OCI-LY1 (cell line): ENCODE measurements at regions not wholly inside any gene's neighbourhood (a gene's known extent, or its start where the extent isn't known, plus 50 kb on each side); places are given as distances from the start of the nearest gene placed in this dataset.

Source experiments
- H2AFZ ChIP-seq: fragments of 200-600 bp; sonication (generic), shearing (Covaris generic); 2 replicates; pipeline ENCODE4 v1.6.0; 2014; ENCODE audit warnings: antibody characterized with exemption, mild to moderate bottlenecking, low read length
- H3F3A ChIP-seq: fragments of 200-600 bp; sonication (generic), shearing (Covaris generic); 2 replicates; pipeline ENCODE4 v1.6.0; 2014; ENCODE audit warnings: mild to moderate bottlenecking, antibody characterized with exemption, low read length, moderate library complexity; ENCODE audit not compliant: insufficient read depth
- H3K27ac ChIP-seq: fragments of 200-600 bp; sonication (generic); 2 replicates; pipeline ENCODE4 v1.5.1; 2014; ENCODE audit warnings: low read length, mixed run types, mild to moderate bottlenecking, low read depth; ENCODE audit not compliant: poor library complexity, severe bottlenecking
- H3K27me3 ChIP-seq: fragments of 200-600 bp; sonication (generic); 2 replicates; pipeline ENCODE4 v1.6.0; 2014; ENCODE audit warnings: antibody characterized with exemption, mild to moderate bottlenecking, low read length, moderate library complexity; ENCODE audit not compliant: insufficient read depth
- H3K36me3 ChIP-seq: fragments of 200-600 bp; sonication (generic); 2 replicates; pipeline ENCODE4 v1.6.1; 2014; ENCODE audit warnings: mild to moderate bottlenecking, antibody characterized with exemption, low read length, moderate library complexity, mixed read lengths; ENCODE audit not compliant: insufficient read depth
- H3K4me1 ChIP-seq: fragments of 200-600 bp; sonication (generic); 2 replicates; pipeline ENCODE4 v1.5.1; 2014; ENCODE audit warnings: mild to moderate bottlenecking, low read length, moderate library complexity; ENCODE audit not compliant: insufficient read depth, severe bottlenecking
- H3K4me2 ChIP-seq: fragments of 200-600 bp; sonication (generic), shearing (Covaris generic); 2 replicates; pipeline ENCODE4 v1.6.1; 2014; ENCODE audit warnings: low read length
- H3K4me3 ChIP-seq: fragments of 200-600 bp; sonication (generic); 2 replicates; pipeline ENCODE4 v1.5.1; 2014; ENCODE audit warnings: low read length, low read depth, mild to moderate bottlenecking, mixed read lengths; ENCODE audit not compliant: poor library complexity, severe bottlenecking
- H3K79me2 ChIP-seq: fragments of 200-600 bp; shearing (Covaris generic); 2 replicates; pipeline ENCODE4 v1.6.1; 2016; ENCODE audit warnings: mixed run types, low read length, mixed read lengths; ENCODE audit not compliant: insufficient read depth
- H3K9ac ChIP-seq: fragments of 200-600 bp; sonication (generic), shearing (Covaris generic); 2 replicates; pipeline ENCODE4 v1.6.1; 2014; ENCODE audit warnings: mild to moderate bottlenecking, low read length, mixed read lengths
- H3K9me2 ChIP-seq: fragments of 200-600 bp; sonication (generic), shearing (Covaris generic); 2 replicates; pipeline ENCODE4 v1.6.1; 2014; ENCODE audit warnings: low read depth, mild to moderate bottlenecking, low read length, mixed read lengths
- H3K9me3 ChIP-seq: fragments of 200-600 bp; shearing (Covaris generic); 2 replicates; pipeline ENCODE4 v1.6.1; 2014; ENCODE audit warnings: low read length, mixed read lengths
- H4K20me1 ChIP-seq: fragments of 200-600 bp; sonication (generic), shearing (Covaris generic); 2 replicates; pipeline ENCODE4 v1.6.0; 2016; ENCODE audit warnings: mild to moderate bottlenecking, low read length; ENCODE audit not compliant: insufficient read depth
- EZH2 ChIP-seq: fragments of 200-600 bp; sonication (generic), shearing (Covaris generic); IDR thresholded peaks from 2 replicates; pipeline ENCODE4 v1.8.0; 2017; ENCODE audit warnings: borderline replicate concordance, mixed run types, mild to moderate bottlenecking, antibody characterized with exemption, low read length, moderate library complexity, mixed read lengths
- TF ChIP-seq, protein P1 (sequence below): fragments of 200-600 bp; sonication (generic), shearing (Covaris generic); IDR thresholded peaks from 2 replicates; pipeline ENCODE4 v1.5.1; 2017; ENCODE audit warnings: mild to moderate bottlenecking, antibody characterized with exemption, low read length, moderate library complexity, mixed read lengths

DNA sequence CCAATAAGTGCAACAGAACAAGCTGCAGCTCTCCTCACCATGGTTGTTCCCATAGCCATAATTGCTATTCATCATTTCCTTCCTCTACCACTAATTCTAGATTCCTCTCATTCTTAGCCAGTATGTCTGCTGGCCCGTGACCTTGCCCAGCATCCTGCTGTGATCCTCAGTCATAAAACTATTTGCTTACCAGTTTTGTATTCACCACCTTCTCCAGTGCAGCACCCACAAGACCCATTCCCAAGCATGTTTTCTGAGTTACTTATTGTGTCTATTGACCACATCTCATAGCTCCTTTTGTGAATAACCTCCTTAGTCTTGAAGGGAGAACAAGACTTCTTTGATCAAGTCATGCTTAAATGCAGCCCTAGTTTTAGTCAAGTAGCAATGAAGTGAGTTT, 488.0 kb upstream of the CTNND2 start:
- H3F3A ChIP-seq: no peaks in the 10 kb centered on the region
- H3K4me3 ChIP-seq: no peak overlapping the region
- H3K27ac ChIP-seq: no peak overlapping the region
- H3K4me1 ChIP-seq: no peaks in the 10 kb centered on the region
- H3K9ac ChIP-seq: no peak overlapping the region
- H2AFZ ChIP-seq: no peak overlapping the region
- TF ChIP-seq, protein P1, sequence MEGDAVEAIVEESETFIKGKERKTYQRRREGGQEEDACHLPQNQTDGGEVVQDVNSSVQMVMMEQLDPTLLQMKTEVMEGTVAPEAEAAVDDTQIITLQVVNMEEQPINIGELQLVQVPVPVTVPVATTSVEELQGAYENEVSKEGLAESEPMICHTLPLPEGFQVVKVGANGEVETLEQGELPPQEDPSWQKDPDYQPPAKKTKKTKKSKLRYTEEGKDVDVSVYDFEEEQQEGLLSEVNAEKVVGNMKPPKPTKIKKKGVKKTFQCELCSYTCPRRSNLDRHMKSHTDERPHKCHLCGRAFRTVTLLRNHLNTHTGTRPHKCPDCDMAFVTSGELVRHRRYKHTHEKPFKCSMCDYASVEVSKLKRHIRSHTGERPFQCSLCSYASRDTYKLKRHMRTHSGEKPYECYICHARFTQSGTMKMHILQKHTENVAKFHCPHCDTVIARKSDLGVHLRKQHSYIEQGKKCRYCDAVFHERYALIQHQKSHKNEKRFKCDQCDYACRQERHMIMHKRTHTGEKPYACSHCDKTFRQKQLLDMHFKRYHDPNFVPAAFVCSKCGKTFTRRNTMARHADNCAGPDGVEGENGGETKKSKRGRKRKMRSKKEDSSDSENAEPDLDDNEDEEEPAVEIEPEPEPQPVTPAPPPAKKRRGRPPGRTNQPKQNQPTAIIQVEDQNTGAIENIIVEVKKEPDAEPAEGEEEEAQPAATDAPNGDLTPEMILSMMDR: no peak
- no peak for TF ChIP-seq EZH2
- no peaks in the 10 kb centered on the region for H3K27me3 ChIP-seq
- no peaks in the 10 kb centered on the region for H3K9me2 ChIP-seq
- H3K36me3 ChIP-seq: no peaks in the 10 kb centered on the region
- H4K20me1 ChIP-seq: no peaks in the 10 kb centered on the region
- no peak overlapping the region for H3K4me2 ChIP-seq
- no peaks in the 10 kb centered on the region for H3K79me2 ChIP-seq
- H3K9me3 ChIP-seq: no peaks in the 10 kb centered on the region

DNA sequence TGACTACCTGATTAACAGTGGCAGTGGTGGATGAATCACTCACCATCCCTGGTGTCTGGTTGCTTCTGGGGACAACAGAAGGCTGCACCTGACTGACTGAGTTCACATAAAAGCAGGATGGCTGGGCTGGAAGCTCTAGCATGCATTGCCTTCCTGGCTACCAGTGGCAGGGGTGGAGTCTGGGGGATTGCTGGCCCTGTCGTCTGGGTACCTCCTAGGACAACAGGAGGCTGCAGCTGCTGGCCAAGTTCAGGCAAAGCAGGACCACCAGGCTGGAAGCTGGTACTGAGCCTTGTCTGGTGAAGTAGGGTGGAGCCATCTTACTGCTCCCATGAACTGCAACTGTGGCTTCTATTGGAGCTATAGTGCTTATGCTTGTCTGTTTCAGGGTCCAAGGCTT, 480.8 kb upstream of the CTNND2 start:
- Histone ChIP-seq H3K27me3 (no peaks in the 10 kb centered on the region), H3K4me3 (no peak overlapping the region), H3K4me1 (no peaks in the 10 kb centered on the region)

DNA sequence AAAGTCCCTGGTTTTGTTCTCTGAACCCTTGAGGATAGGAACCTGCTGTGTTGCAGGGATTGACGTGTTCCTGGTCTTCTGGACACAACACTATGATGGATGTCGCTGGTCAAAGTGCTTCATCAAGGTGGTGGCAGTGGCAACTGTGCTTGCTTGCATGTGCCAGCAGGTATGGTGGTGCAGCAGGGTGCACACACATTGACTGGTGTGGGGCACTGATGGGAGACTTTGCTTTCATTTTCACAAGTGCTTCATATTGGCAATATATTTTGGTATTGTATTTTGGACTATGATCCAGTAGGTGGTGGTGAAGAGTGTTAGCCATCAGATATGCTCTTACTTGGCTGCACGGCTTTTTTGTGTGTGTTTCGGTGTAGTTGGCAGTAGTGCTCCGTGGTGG, 479.8 kb upstream of the CTNND2 start:
- Histone ChIP-seq H3K27me3 (no peaks in the 10 kb centered on the region), H3K9me3 (no peaks in the 10 kb centered on the region), H3K27ac (no peak overlapping the region), H3K9ac (no peak overlapping the region), H3K4me1 (no peaks in the 10 kb centered on the region), H3K79me2 (no peaks in the 10 kb centered on the region), H3F3A (no peaks in the 10 kb centered on the region), H3K9me2 (no peaks in the 10 kb centered on the region), H2AFZ (no peak overlapping the region), H3K4me3 (no peak overlapping the region), H3K36me3 (no peaks in the 10 kb centered on the region), H4K20me1 (no peaks in the 10 kb centered on the region), H3K4me2 (no peak overlapping the region)
- TF ChIP-seq, protein P1: no peak
- no peak for TF ChIP-seq EZH2

More for the DNA sequence above, 480.8 kb upstream of the CTNND2 start:
- Histone ChIP-seq H2AFZ (no peak overlapping the region), H3K79me2 (no peaks in the 10 kb centered on the region), H3K36me3 (no peaks in the 10 kb centered on the region), H3K9me3 (no peaks in the 10 kb centered on the region), H3K9ac (no peak overlapping the region), H3K4me2 (no peak overlapping the region), H4K20me1 (no peaks in the 10 kb centered on the region), H3F3A (no peaks in the 10 kb centered on the region), H3K27ac (no peak overlapping the region), H3K9me2 (no peaks in the 10 kb centered on the region)
- TF ChIP-seq, protein P1: no peak
- no peak for TF ChIP-seq EZH2
